ENCODE measurements at regions not wholly inside any gene's neighbourhood (a gene's known extent, or its start where the extent isn't known, plus 50 kb on each side); places are given as distances from the start of the nearest gene placed in this dataset.
A peak's percentile ranks its signal among the peaks of the same experiment; 100 is the strongest.

GRCh38 chr2:235333076-235333475 lies 160.8 kb upstream of the AGAP1 start:
- no peak for DNase-seq (ENCODE audit: low read depth, low spot score)
- no peak overlapping the region for H3K27ac ChIP-seq

GRCh38 chr2:235334179-235334578 lies 159.7 kb upstream of the AGAP1 start:
- H3K27ac ChIP-seq: no peak overlapping the region
- no peak for DNase-seq (ENCODE audit: low read depth, low spot score)

- no peak for DNase-seq (ENCODE audit: low read depth, low spot score)
- H3K27ac ChIP-seq: no peak overlapping the region
Measured at GRCh38 chr2:235343156-235343774, 150.6 kb upstream of the AGAP1 start.

GRCh38 chr2:235343869-235344268 lies 150.0 kb upstream of the AGAP1 start:
- no peak overlapping the region for H3K27ac ChIP-seq
- DNase-seq (ENCODE audit: low read depth, low spot score): no peak

- no peak for DNase-seq (ENCODE audit: low read depth, low spot score)
Measured at GRCh38 chr2:235345745-235346144, 148.1 kb upstream of the AGAP1 start.

GRCh38 chr2:235347691-235348090 lies 146.2 kb upstream of the AGAP1 start:
- no peak for DNase-seq (ENCODE audit: low read depth, low spot score)

More at GRCh38 chr2:235345745-235346144, 148.1 kb upstream of the AGAP1 start:
- no peak overlapping the region for H3K27ac ChIP-seq

GRCh38 chr2:235348329-235348728 lies 145.5 kb upstream of the AGAP1 start:
- no peak for DNase-seq (ENCODE audit: low read depth, low spot score)
- no peak overlapping the region for H3K27ac ChIP-seq

More at GRCh38 chr2:235347691-235348090, 146.2 kb upstream of the AGAP1 start:
- H3K27ac ChIP-seq: no peak overlapping the region

GRCh38 chr2:235350234-235350633 lies 143.6 kb upstream of the AGAP1 start:
- H3K27ac ChIP-seq: no peak overlapping the region
- DNase-seq (ENCODE audit: low read depth, low spot score): no peak

- H3K27ac ChIP-seq: no peak overlapping the region
- no peak for DNase-seq (ENCODE audit: low read depth, low spot score)
Measured at GRCh38 chr2:235352541-235352940, 141.3 kb upstream of the AGAP1 start.

GRCh38 chr2:235357881-235358280 lies 136.0 kb upstream of the AGAP1 start:
- DNase-seq (ENCODE audit: low read depth, low spot score): no peak
- H3K27ac ChIP-seq: no peak overlapping the region

- peak; percentile 26 for DNase-seq (ENCODE audit: low read depth, low spot score)
Measured at GRCh38 chr2:235358981-235359471, 134.8 kb upstream of the AGAP1 start.

GRCh38 chr2:235360446-235360845 lies 133.4 kb upstream of the AGAP1 start:
- H3K27ac ChIP-seq: no peak overlapping the region
- no peak for DNase-seq (ENCODE audit: low read depth, low spot score)

More at GRCh38 chr2:235358981-235359471, 134.8 kb upstream of the AGAP1 start:
- H3K27ac ChIP-seq: no peak overlapping the region

GRCh38 chr2:235365743-235366142 lies 128.1 kb upstream of the AGAP1 start:
- no peak overlapping the region for H3K27ac ChIP-seq
- DNase-seq (ENCODE audit: low read depth, low spot score): no peak

- no peak overlapping the region for H3K27ac ChIP-seq
- DNase-seq (ENCODE audit: low read depth, low spot score): no peak
Measured at GRCh38 chr2:235366390-235366789, 127.5 kb upstream of the AGAP1 start.

GRCh38 chr2:235366807-235367206 lies 127.0 kb upstream of the AGAP1 start:
- no peak for DNase-seq (ENCODE audit: low read depth, low spot score)

GRCh38 chr2:235371018-235371417 lies 122.8 kb upstream of the AGAP1 start:
- no peak overlapping the region for H3K27ac ChIP-seq
- DNase-seq (ENCODE audit: low read depth, low spot score): no peak

More at GRCh38 chr2:235366807-235367206, 127.0 kb upstream of the AGAP1 start:
- H3K27ac ChIP-seq: no peak overlapping the region

GRCh38 chr2:235373171-235373570 lies 120.7 kb upstream of the AGAP1 start:
- no peak overlapping the region for H3K27ac ChIP-seq
- DNase-seq (ENCODE audit: low read depth, low spot score): no peak

GRCh38 chr2:235377176-235377575 lies 116.7 kb upstream of the AGAP1 start:
- no peak for DNase-seq (ENCODE audit: low read depth, low spot score)
- H3K27ac ChIP-seq: no peak overlapping the region

- no peak for DNase-seq (ENCODE audit: low read depth, low spot score)
Measured at GRCh38 chr2:235378246-235378645, 115.6 kb upstream of the AGAP1 start.

GRCh38 chr2:235378944-235379343 lies 114.9 kb upstream of the AGAP1 start:
- no peak overlapping the region for H3K27ac ChIP-seq
- no peak for DNase-seq (ENCODE audit: low read depth, low spot score)

More at GRCh38 chr2:235378246-235378645, 115.6 kb upstream of the AGAP1 start:
- H3K27ac ChIP-seq: no peak overlapping the region

- H3K27ac ChIP-seq: no peak overlapping the region
- DNase-seq (ENCODE audit: low read depth, low spot score): no peak
Measured at GRCh38 chr2:235381261-235381912, 112.5 kb upstream of the AGAP1 start.

- no peak overlapping the region for H3K27ac ChIP-seq
- DNase-seq (ENCODE audit: low read depth, low spot score): no peak
Measured at GRCh38 chr2:235382179-235382578, 111.7 kb upstream of the AGAP1 start.

All from epithelial cell of prostate (primary cell).